ENCODE measurements at regions not wholly inside any gene's neighbourhood (a gene's known extent, or its start where the extent isn't known, plus 50 kb on each side); places are given as distances from the start of the nearest gene placed in this dataset.
A peak's percentile ranks its signal among the peaks of the same experiment; 100 is the strongest.

GRCh38 chr16:14362774-14363371, 267.2 kb downstream of the PARN start:
- peak overlapping the region; percentile 28 for H3K4me3 ChIP-seq
- H3K27ac ChIP-seq, result no peak overlapping the region
- no peak for DNase-seq (ENCODE audit: low spot score)
- TF ChIP-seq, protein P1, sequence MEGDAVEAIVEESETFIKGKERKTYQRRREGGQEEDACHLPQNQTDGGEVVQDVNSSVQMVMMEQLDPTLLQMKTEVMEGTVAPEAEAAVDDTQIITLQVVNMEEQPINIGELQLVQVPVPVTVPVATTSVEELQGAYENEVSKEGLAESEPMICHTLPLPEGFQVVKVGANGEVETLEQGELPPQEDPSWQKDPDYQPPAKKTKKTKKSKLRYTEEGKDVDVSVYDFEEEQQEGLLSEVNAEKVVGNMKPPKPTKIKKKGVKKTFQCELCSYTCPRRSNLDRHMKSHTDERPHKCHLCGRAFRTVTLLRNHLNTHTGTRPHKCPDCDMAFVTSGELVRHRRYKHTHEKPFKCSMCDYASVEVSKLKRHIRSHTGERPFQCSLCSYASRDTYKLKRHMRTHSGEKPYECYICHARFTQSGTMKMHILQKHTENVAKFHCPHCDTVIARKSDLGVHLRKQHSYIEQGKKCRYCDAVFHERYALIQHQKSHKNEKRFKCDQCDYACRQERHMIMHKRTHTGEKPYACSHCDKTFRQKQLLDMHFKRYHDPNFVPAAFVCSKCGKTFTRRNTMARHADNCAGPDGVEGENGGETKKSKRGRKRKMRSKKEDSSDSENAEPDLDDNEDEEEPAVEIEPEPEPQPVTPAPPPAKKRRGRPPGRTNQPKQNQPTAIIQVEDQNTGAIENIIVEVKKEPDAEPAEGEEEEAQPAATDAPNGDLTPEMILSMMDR (IDR thresholded peaks at IDR 0.05), result no peak

DNA sequence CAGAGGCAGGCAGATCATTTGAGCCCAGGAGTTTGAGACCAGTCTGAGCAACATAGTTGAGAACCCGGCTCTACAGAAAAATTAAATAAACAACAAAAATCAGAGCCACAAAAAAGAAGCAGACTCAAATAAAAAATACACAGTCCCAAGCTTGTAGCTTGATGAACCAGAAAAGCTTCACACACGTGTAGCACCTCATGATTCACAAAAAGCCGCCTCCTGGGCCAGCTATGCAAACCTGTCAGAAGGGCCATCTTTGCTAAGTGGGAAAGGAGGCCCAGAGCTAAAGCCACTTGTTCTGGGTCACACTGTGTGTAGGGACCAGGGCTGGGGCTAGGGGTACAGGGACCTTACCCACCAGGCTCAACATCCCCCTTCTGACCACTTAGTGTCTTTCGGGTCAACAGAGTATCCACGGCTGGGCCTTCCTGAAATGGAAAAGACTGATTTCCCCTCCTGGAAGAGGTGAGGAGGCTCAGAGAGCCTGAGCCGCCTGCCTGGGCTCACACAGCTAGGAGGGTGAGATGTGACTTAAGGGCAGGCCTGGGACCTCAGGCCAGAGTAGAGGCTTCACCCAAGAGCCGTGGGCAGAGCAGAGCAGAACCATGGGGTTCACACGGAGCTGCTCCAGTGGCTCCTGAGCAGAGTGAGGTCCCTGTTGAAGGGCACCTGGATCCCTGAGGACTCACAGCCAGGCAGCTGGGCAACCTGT, 269.6 kb downstream of the PARN start:
- Histone ChIP-seq H3K27ac (no peak overlapping the region), H3K4me3 (no peak overlapping the region)
- TF ChIP-seq, protein P1 (IDR thresholded peaks at IDR 0.05), result no peak
- no peak for DNase-seq (ENCODE audit: low spot score)

GRCh38 chr16:14358697-14359305, 271.3 kb downstream of the PARN start:
- TF ChIP-seq, protein P1 (IDR thresholded peaks at IDR 0.05), result no peak
- DNase-seq (ENCODE audit: low spot score), result no peak
- Histone ChIP-seq H3K4me3 (no peak overlapping the region), H3K27ac (no peak overlapping the region)

GRCh38 chr16:14357328-14357727, 272.7 kb downstream of the PARN start:
- Histone ChIP-seq H3K4me3 (no peak overlapping the region), H3K27ac (no peak overlapping the region)
- TF ChIP-seq, protein P1 (IDR thresholded peaks at IDR 0.05), result no peak
- no peak for DNase-seq (ENCODE audit: low spot score)

- Histone ChIP-seq H3K4me3 (no peak overlapping the region), H3K27ac (no peak overlapping the region)
- TF ChIP-seq, protein P1 (IDR thresholded peaks at IDR 0.05), result no peak
- no peak for DNase-seq (ENCODE audit: low spot score)
These were observed 274.0 kb downstream of the PARN start for GRCh38 chr16:14356064-14356463.

- H3K27ac ChIP-seq, result peak overlapping the region in 1 of 2 donors; percentile 45
- H3K4me3 ChIP-seq, result no peak overlapping the region
- no peak for DNase-seq (ENCODE audit: low spot score)
- TF ChIP-seq, protein P1 (IDR thresholded peaks at IDR 0.05), result no peak
These were observed 275.3 kb downstream of the PARN start for GRCh38 chr16:14354561-14355351.
